ENCODE measurements at regions not wholly inside any gene's neighbourhood (a gene's known extent, or its start where the extent isn't known, plus 50 kb on each side); places are given as distances from the start of the nearest gene placed in this dataset.

- no peak for DNase-seq (ENCODE audit: extremely low read depth in 1 of 11, low read depth in 9 of 11, low spot score in 4 of 11)
Measured at GRCh38 chr18:71021030-71021362, 732.2 kb downstream of the SOCS6 start.

GRCh38 chr18:71020342-71021029 lies 731.6 kb downstream of the SOCS6 start:
- DNase-seq (ENCODE audit: extremely low read depth in 1 of 11, low read depth in 9 of 11, low spot score in 4 of 11): no peak

GRCh38 chr18:71018816-71019215 lies 730.0 kb downstream of the SOCS6 start:
- DNase-seq (ENCODE audit: extremely low read depth in 1 of 11, low read depth in 9 of 11, low spot score in 4 of 11): no peak

- no peak for DNase-seq (ENCODE audit: extremely low read depth in 1 of 11, low read depth in 9 of 11, low spot score in 4 of 11)
Measured at GRCh38 chr18:71012789-71013188, 723.9 kb downstream of the SOCS6 start.

GRCh38 chr18:71011389-71011788 lies 722.5 kb downstream of the SOCS6 start:
- DNase-seq (ENCODE audit: extremely low read depth in 1 of 11, low read depth in 9 of 11, low spot score in 4 of 11): no peak

- no peak for DNase-seq (ENCODE audit: extremely low read depth in 1 of 11, low read depth in 9 of 11, low spot score in 4 of 11)
Measured at GRCh38 chr18:71008257-71008656, 719.4 kb downstream of the SOCS6 start.

GRCh38 chr18:71001597-71001996 lies 712.8 kb downstream of the SOCS6 start:
- DNase-seq (ENCODE audit: extremely low read depth in 1 of 11, low read depth in 9 of 11, low spot score in 4 of 11): no peak

GRCh38 chr18:70998490-70998889 lies 709.6 kb downstream of the SOCS6 start:
- DNase-seq (ENCODE audit: extremely low read depth in 1 of 11, low read depth in 9 of 11, low spot score in 4 of 11): no peak

GRCh38 chr18:70994116-70994515 lies 705.3 kb downstream of the SOCS6 start:
- no peak for DNase-seq (ENCODE audit: extremely low read depth in 1 of 11, low read depth in 9 of 11, low spot score in 4 of 11)

GRCh38 chr18:70991577-70991976 lies 702.7 kb downstream of the SOCS6 start:
- no peak for DNase-seq (ENCODE audit: extremely low read depth in 1 of 11, low read depth in 9 of 11, low spot score in 4 of 11)

- DNase-seq (ENCODE audit: extremely low read depth in 1 of 11, low read depth in 9 of 11, low spot score in 4 of 11): no peak
Measured at GRCh38 chr18:70985948-70986347, 697.1 kb downstream of the SOCS6 start.

GRCh38 chr18:70982292-70982691 lies 693.4 kb downstream of the SOCS6 start:
- no peak for DNase-seq (ENCODE audit: extremely low read depth in 1 of 11, low read depth in 9 of 11, low spot score in 4 of 11)

GRCh38 chr18:70981400-70982140 lies 692.7 kb downstream of the SOCS6 start:
- no peak for DNase-seq (ENCODE audit: extremely low read depth in 1 of 11, low read depth in 9 of 11, low spot score in 4 of 11)

GRCh38 chr18:70973626-70974025 lies 684.8 kb downstream of the SOCS6 start:
- DNase-seq (ENCODE audit: extremely low read depth in 1 of 11, low read depth in 9 of 11, low spot score in 4 of 11): no peak

- DNase-seq (ENCODE audit: extremely low read depth in 1 of 11, low read depth in 9 of 11, low spot score in 4 of 11): no peak
Measured at GRCh38 chr18:70966419-70966818, 677.6 kb downstream of the SOCS6 start.

- DNase-seq (ENCODE audit: extremely low read depth in 1 of 11, low read depth in 9 of 11, low spot score in 4 of 11): no peak
Measured at GRCh38 chr18:70961939-70962338, 673.1 kb downstream of the SOCS6 start.

- DNase-seq (ENCODE audit: extremely low read depth in 1 of 11, low read depth in 9 of 11, low spot score in 4 of 11): no peak
Measured at GRCh38 chr18:70956554-70956953, 667.7 kb downstream of the SOCS6 start.

- DNase-seq (ENCODE audit: extremely low read depth in 1 of 11, low read depth in 9 of 11, low spot score in 4 of 11): no peak
Measured at GRCh38 chr18:70936160-70936559, 647.3 kb downstream of the SOCS6 start.

GRCh38 chr18:70931942-70932814 lies 643.3 kb downstream of the SOCS6 start:
- DNase-seq (ENCODE audit: extremely low read depth in 1 of 11, low read depth in 9 of 11, low spot score in 4 of 11): peak in 7 of 11 donors; percentile 7 to 28 (median 18)

- no peak for DNase-seq (ENCODE audit: extremely low read depth in 1 of 11, low read depth in 9 of 11, low spot score in 4 of 11)
Measured at GRCh38 chr18:70920840-70921374, 632.1 kb downstream of the SOCS6 start.
